B cell (primary cell): ENCODE measurements at regions not wholly inside any gene's neighbourhood (a gene's known extent, or its start where the extent isn't known, plus 50 kb on each side); places are given as distances from the start of the nearest gene placed in this dataset.
"Not testable (repeated sequence)": the region's sequence is repeated elsewhere in the genome, so short reads cannot be mapped to it uniquely, and the experiment has no call there.

Experiments
- ATAC-seq: fragments of 200-7000 bp; cut with Tn5 transposase; one replicate; pipeline ENCODE4 v1.10.0; 2021; ENCODE audit warnings: low read depth, mild to moderate bottlenecking, moderate number of reproducible peaks, moderate library complexity
- CTCF ChIA-PET: fragments of 350-600 bp; sonication (Branson Sonifier 250); formaldehyde crosslinking; loops from one replicate; lab custom pipeline; 2021; ENCODE audit warnings: antibody characterized with exemption, inconsistent platforms; lab: Charles Lee
- POLR2A ChIA-PET: fragments of 350-600 bp; sonication (Branson Sonifier 250); formaldehyde crosslinking; loops from one replicate; lab custom pipeline; 2021; ENCODE audit warnings: antibody characterized with exemption; lab: Charles Lee
- DNase-seq: peaks from one replicate; pipeline ENCODE4 v3.0.0; 2013
- H2AFZ ChIP-seq: 2 replicates; pipeline ENCODE4 v1.6.1; 2012; ENCODE audit warnings: mild to moderate bottlenecking, low read depth, low read length; ENCODE audit not compliant: insufficient read depth, poor library complexity, severe bottlenecking
- H3K27ac ChIP-seq, 2 donors: 1 replicate in 1 of 2; 2 replicates in 1 of 2; pipeline ENCODE4 v1.5.1; 2012 to 2013; ENCODE audit warnings: low read length in 2 of 2, mild to moderate bottlenecking in 2 of 2, moderate library complexity in 1 of 2
- H3K27me3 ChIP-seq, 4 experiments: fragments of 200-600 bp in 1 of 4; sonication (generic) in 1 of 4; replicated peaks in 1 of 4; 1 replicate in 2 of 4; 2 replicates in 2 of 4; pipeline versions ENCODE4 v1.6.1 to v1.7.0; 2013 to 2016; ENCODE audit warnings: low read length in 3 of 4, mild to moderate bottlenecking in 2 of 4, mixed read lengths in 1 of 4, moderate library complexity in 1 of 4; ENCODE audit not compliant: insufficient read depth in 4 of 4, control insufficient read depth in 3 of 4; ENCODE audit errors: control extremely low read depth in 1 of 4
- H3K36me3 ChIP-seq, 2 experiments: replicated peaks in 1 of 2; 1 replicate in 1 of 2; 2 replicates in 1 of 2; pipeline versions ENCODE4 v1.6.1 to v1.7.1; 2013; ENCODE audit warnings: low read length in 1 of 2; ENCODE audit not compliant: insufficient read depth in 2 of 2, control insufficient read depth in 1 of 2; ENCODE audit errors: control extremely low read depth in 1 of 2, extremely low read depth in 1 of 2
- H3K4me1 ChIP-seq, 2 donors: fragments of 200-600 bp in 1 of 2; sonication (generic) in 1 of 2; 1 replicate in 1 of 2; 2 replicates in 1 of 2; pipeline versions ENCODE4 v1.5.1 to v1.6.1; 2013 to 2017; ENCODE audit warnings: low read length in 2 of 2; ENCODE audit not compliant: control insufficient read depth in 2 of 2, insufficient read depth in 2 of 2
- H3K4me2 ChIP-seq: replicated peaks from 2 replicates; pipeline ENCODE3; 2012; ENCODE audit warnings: mild to moderate bottlenecking, low read depth, low read length; ENCODE audit not compliant: poor library complexity, severe bottlenecking
- H3K4me3 ChIP-seq, 5 experiments: fragments of 200-600 bp in 1 of 5; sonication (generic) in 1 of 5; 1 replicate in 3 of 5; 2 replicates in 2 of 5; pipeline versions ENCODE4 v1.5.1 to v1.7.0; 2011 to 2016; ENCODE audit warnings: low read length in 4 of 5, mild to moderate bottlenecking in 4 of 5, low read depth in 2 of 5, control low read depth in 1 of 5, moderate library complexity in 1 of 5; ENCODE audit not compliant: insufficient read depth in 1 of 5; ENCODE audit errors: control extremely low read depth in 1 of 5, extremely low read depth in 1 of 5
- H3K79me2 ChIP-seq: fragments of 200-600 bp; sonication (generic); one replicate; pipeline ENCODE4 v1.6.0; 2016; ENCODE audit warnings: low read length; ENCODE audit not compliant: control insufficient read depth, insufficient read depth
- H3K9ac ChIP-seq: fragments of 200-600 bp; sonication (generic); 2 replicates; pipeline ENCODE4 v1.6.1; 2017; ENCODE audit warnings: mild to moderate bottlenecking, low read length, moderate library complexity
- H3K9me3 ChIP-seq, 3 donors: one replicate each; pipeline versions ENCODE4 v1.6.1 to v1.7.1; 2013; ENCODE audit warnings: low read length in 2 of 3; ENCODE audit not compliant: control insufficient read depth in 2 of 3, insufficient read depth in 1 of 3; ENCODE audit errors: control extremely low read depth in 1 of 3
- H4K20me1 ChIP-seq: 2 replicates; pipeline ENCODE4 v1.6.0; 2012; ENCODE audit warnings: mild to moderate bottlenecking, low read length; ENCODE audit not compliant: insufficient read depth, control insufficient read depth, poor library complexity, severe bottlenecking
- H3K27ac Mint-ChIP-seq: one replicate; pipeline ENCODE4 v1.8.0; 2021; ENCODE audit warnings: mixed read lengths
- H3K27me3 Mint-ChIP-seq: one replicate; pipeline ENCODE4 v1.8.0; 2021; ENCODE audit warnings: mixed read lengths
- H3K4me1 Mint-ChIP-seq: one replicate; pipeline ENCODE4 v1.8.0; 2021; ENCODE audit warnings: mixed read lengths
- H3K4me3 Mint-ChIP-seq: one replicate; pipeline ENCODE4 v1.8.0; 2021; ENCODE audit warnings: mixed read lengths
- H3K9me3 Mint-ChIP-seq: one replicate; pipeline ENCODE4 v1.8.0; 2022; ENCODE audit warnings: mixed read lengths; ENCODE audit not compliant: insufficient read depth
- CTCF ChIP-seq: fragments of 200-600 bp; IDR thresholded peaks from one replicate; pipeline ENCODE4 v1.8.0; 2022; ENCODE audit warnings: antibody characterized with exemption, mild to moderate bottlenecking
- EZH2 ChIP-seq: IDR thresholded peaks from 2 replicates; pipeline ENCODE4 v1.6.1; 2012; ENCODE audit warnings: borderline replicate concordance, low read depth, mild to moderate bottlenecking, moderate library complexity, low read length; ENCODE audit not compliant: insufficient read depth, poor library complexity, severe bottlenecking
- WGBS: methylation state at CpG from one replicate; pipeline ENCODE4 v1.1.5; 2013; ENCODE audit warnings: missing lambda C conversion rate; ENCODE audit not compliant: insufficient coverage; 5-methylcytosine and 5-hydroxymethylcytosine counted together
- intact Hi-C: fragments of 100-400 bp; cut with micrococcal nuclease; formaldehyde crosslinking; loops from one replicate; pipeline ENCODE4 v1.10.0; 2022

GRCh38 chr4:20185103-20185502, 66.6 kb upstream of the SLIT2 start:
- Mint-ChIP-seq H3K27me3 (no peaks in the 10 kb centered on the region), H3K4me3 (no peak overlapping the region), H3K4me1 (no peaks in the 10 kb centered on the region), H3K9me3 (peaks cover 6% of the 10 kb centered on the region), H3K27ac (no peak overlapping the region)
- DNase-seq (no peak), ATAC-seq (no peak)
- Histone ChIP-seq H3K9me3 (no peaks in the 10 kb centered on the region), H3K9ac (no peak overlapping the region), H3K4me2 (no peak overlapping the region), H2AFZ (no peak overlapping the region), H3K27ac (no peak overlapping the region), H3K27me3 (no peaks in the 10 kb centered on the region), H3K4me1 (no peaks in the 10 kb centered on the region), H4K20me1 (no peaks in the 10 kb centered on the region), H3K79me2 (no peaks in the 10 kb centered on the region), H3K36me3 (no peaks in the 10 kb centered on the region), H3K4me3 (no peak overlapping the region)
- intact Hi-C loops = no loop called here
- ChIA-PET POLR2A (no interaction called here), CTCF (no interaction called here)
- TF ChIP-seq CTCF (no peak), EZH2 (no peak)
- WGBS = 83% methylated on average over 2 of the region's 2 CpGs

- H4K20me1 ChIP-seq, H3K4me1 ChIP-seq, H3K4me3 ChIP-seq, H3K9me3 Mint-ChIP-seq, H2AFZ ChIP-seq, H3K4me1 Mint-ChIP-seq, ATAC-seq, H3K79me2 ChIP-seq, H3K4me2 ChIP-seq, H3K9ac ChIP-seq, CTCF ChIA-PET, H3K27me3 ChIP-seq, H3K27me3 Mint-ChIP-seq, DNase-seq, POLR2A ChIA-PET, H3K36me3 ChIP-seq, H3K27ac Mint-ChIP-seq, intact Hi-C loops, H3K4me3 Mint-ChIP-seq, H3K27ac ChIP-seq: not testable (repeated sequence)
- no CpG with 5 or more reads among the region's 5 CpGs for WGBS
- H3K9me3 ChIP-seq = peaks cover 0 to 13% (median 0%) of the 10 kb centered on the region in 3 donors
Measured at GRCh38 chr4:20183131-20183530, 68.6 kb upstream of the SLIT2 start.
